GM23338 (cell line): ENCODE measurements at regions not wholly inside any gene's neighbourhood (a gene's known extent, or its start where the extent isn't known, plus 50 kb on each side); places are given as distances from the start of the nearest gene placed in this dataset.

ENCODE experiments used
- ATAC-seq: fragments of 200-7000 bp; cut with Tn5 transposase; 3 replicates; pipeline ENCODE4 v1.9.1; 2020
- DNase-seq: peaks from one replicate; pipeline ENCODE4 v3.0.0-alpha.2; 2015; ENCODE audit warnings: low spot score
- H2AFZ ChIP-seq: fragments of 200-600 bp; sonication (generic); 2 replicates; pipeline ENCODE4 v1.8.0; 2016; ENCODE audit warnings: antibody characterized with exemption, mild to moderate bottlenecking, moderate library complexity
- H3F3A ChIP-seq: fragments of 200-600 bp; sonication (generic); replicated peaks from 2 replicates; pipeline ENCODE4 v1.8.0; 2017; ENCODE audit warnings: antibody characterized with exemption, mixed run types, low read depth
- H3K27ac ChIP-seq: fragments of 200-600 bp; sonication (generic); 2 replicates; pipeline ENCODE4 v1.6.1; 2016; ENCODE audit warnings: low read depth
- H3K27me3 ChIP-seq: fragments of 200-600 bp; sonication (generic); 2 replicates; pipeline ENCODE4 v1.8.0; 2016; ENCODE audit warnings: mild to moderate bottlenecking, mixed run types, moderate library complexity; ENCODE audit not compliant: insufficient read depth
- H3K36me3 ChIP-seq: fragments of 200-600 bp; sonication (generic); 2 replicates; pipeline ENCODE4 v1.8.0; 2016; ENCODE audit warnings: mild to moderate bottlenecking; ENCODE audit not compliant: insufficient read depth
- H3K4me1 ChIP-seq: fragments of 200-600 bp; sonication (generic); 2 replicates; pipeline ENCODE4 v1.8.0; 2016; ENCODE audit warnings: mild to moderate bottlenecking, moderate library complexity; ENCODE audit not compliant: insufficient read depth
- H3K4me2 ChIP-seq: fragments of 200-600 bp; sonication (generic); 2 replicates; pipeline ENCODE4 v1.7.1; 2017; ENCODE audit warnings: mixed run types
- H3K4me3 ChIP-seq: fragments of 200-600 bp; sonication (generic); 2 replicates; pipeline ENCODE4 v1.6.1; 2016; ENCODE audit warnings: mixed run types
- H3K79me2 ChIP-seq: fragments of 200-600 bp; sonication (generic); replicated peaks from 2 replicates; pipeline ENCODE4 v1.8.0; 2017; ENCODE audit warnings: mild to moderate bottlenecking; ENCODE audit not compliant: insufficient read depth
- H3K9me2 ChIP-seq: fragments of 200-600 bp; sonication (generic); 2 replicates; pipeline ENCODE4 v1.8.0; 2017; ENCODE audit not compliant: insufficient read depth
- H4K20me1 ChIP-seq: fragments of 200-600 bp; sonication (generic); replicated peaks from 2 replicates; pipeline ENCODE4 v1.8.0; 2017; ENCODE audit warnings: mild to moderate bottlenecking; ENCODE audit not compliant: insufficient read depth
- H3K27ac Mint-ChIP-seq: 2 replicates; pipeline ENCODE4 v1.8.0; 2020; ENCODE audit warnings: inconsistent platforms, mild to moderate bottlenecking, moderate library complexity, mixed read lengths
- H3K27me3 Mint-ChIP-seq: 3 replicates; pipeline ENCODE4 v1.8.0; 2022; ENCODE audit warnings: low read depth, mild to moderate bottlenecking, moderate library complexity, mixed read lengths, inconsistent platforms; ENCODE audit not compliant: insufficient read depth, poor library complexity
- H3K36me3 Mint-ChIP-seq: 3 replicates; pipeline ENCODE4 v1.8.0; 2021; ENCODE audit warnings: low read depth, mild to moderate bottlenecking, inconsistent platforms, moderate library complexity, mixed read lengths
- H3K4me1 Mint-ChIP-seq: 3 replicates; pipeline ENCODE4 v1.8.0; 2020; ENCODE audit warnings: mild to moderate bottlenecking, inconsistent platforms, mixed read lengths
- H3K4me3 Mint-ChIP-seq: 3 replicates; pipeline ENCODE4 v1.8.0; 2021; ENCODE audit warnings: moderate library complexity, mild to moderate bottlenecking, inconsistent platforms, mixed read lengths
- H3K9me3 Mint-ChIP-seq: 3 replicates; pipeline ENCODE4 v1.8.0; 2020; ENCODE audit warnings: moderate library complexity, mild to moderate bottlenecking, inconsistent platforms, mixed read lengths
- CREB1 ChIP-seq: fragments of 250-450 bp; sonication (Bioruptor Pico); IDR thresholded peaks from 2 replicates; pipeline ENCODE4 v1.5.0; 2020; ENCODE audit warnings: low read depth, mild to moderate bottlenecking, moderate library complexity
- JUNB ChIP-seq: IDR thresholded peaks from one replicate; pipeline ENCODE4 v1.6.1; 2016; ENCODE audit warnings: antibody characterized with exemption; ENCODE audit not compliant: unreplicated experiment
- POLR2AphosphoS5 ChIP-seq: IDR thresholded peaks from 2 replicates; pipeline ENCODE4 v1.6.1; 2016; ENCODE audit warnings: antibody characterized with exemption, low read depth
- STAT1 ChIP-seq: IDR thresholded peaks from one replicate; pipeline ENCODE4 v1.6.1; 2016; ENCODE audit warnings: antibody characterized with exemption; ENCODE audit not compliant: unreplicated experiment
- ZNF114 ChIP-seq: fragments of 250-450 bp; sonication (Bioruptor Pico); IDR thresholded peaks from 2 replicates; pipeline ENCODE4 v1.5.0; 2020; ENCODE audit warnings: mild to moderate bottlenecking, moderate library complexity
- ZNF331 ChIP-seq: fragments of 250-450 bp; sonication (Bioruptor Pico); IDR thresholded peaks from 2 replicates; pipeline ENCODE4 v1.5.0; 2020; ENCODE audit warnings: low read depth, mild to moderate bottlenecking, moderate library complexity
- TF ChIP-seq, protein P1 (sequence below): fragments of 250-450 bp; sonication (Bioruptor Pico); IDR thresholded peaks from 2 replicates; pipeline ENCODE4 v1.5.0; 2020; ENCODE audit warnings: mild to moderate bottlenecking, moderate library complexity
- TF ChIP-seq, protein P2 (sequence below): IDR thresholded peaks from 2 replicates; pipeline ENCODE4 v1.6.1; 2016; ENCODE audit warnings: antibody characterized with exemption

DNA sequence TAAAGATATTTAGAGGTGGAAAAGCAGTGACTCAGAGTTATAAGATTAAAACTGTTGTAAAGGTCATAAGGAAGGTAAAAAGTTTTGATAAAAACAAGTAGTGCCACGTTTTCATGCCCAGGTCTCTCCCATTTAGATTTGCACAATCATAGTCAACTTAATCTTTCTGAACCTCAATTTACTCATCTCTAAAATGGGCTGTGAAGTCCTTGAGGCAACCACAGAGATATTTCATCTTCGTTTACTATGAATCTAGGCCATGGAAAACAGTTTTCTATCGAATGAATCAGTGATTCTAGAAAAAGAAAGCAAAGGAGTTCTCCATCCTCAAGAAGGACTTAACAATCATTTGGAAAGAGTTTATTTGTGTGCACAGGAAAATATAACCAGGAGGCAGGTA, 190.2 kb downstream of the EDN1 start:
- H3K4me3 ChIP-seq, result no peak overlapping the region
- Mint-ChIP-seq H3K9me3 (no peaks in the 10 kb centered on the region), H3K36me3 (no peaks in the 10 kb centered on the region), H3K27me3 (no peaks in the 10 kb centered on the region), H3K27ac (no peak overlapping the region), H3K4me3 (no peak overlapping the region), H3K4me1 (peaks cover 7% of the 10 kb centered on the region)
- no peak for TF ChIP-seq STAT1
- no peaks in the 10 kb centered on the region for H3K36me3 ChIP-seq
- ATAC-seq (no peak), DNase-seq (no peak)
- no peaks in the 10 kb centered on the region for H3F3A ChIP-seq
- no peaks in the 10 kb centered on the region for H3K4me1 ChIP-seq
- H4K20me1 ChIP-seq, result no peaks in the 10 kb centered on the region
- no peak overlapping the region for H3K4me2 ChIP-seq
- H2AFZ ChIP-seq, result no peak overlapping the region
- no peaks in the 10 kb centered on the region for H3K27me3 ChIP-seq
- no peaks in the 10 kb centered on the region for H3K79me2 ChIP-seq
- no peak overlapping the region for H3K27ac ChIP-seq
- H3K9me2 ChIP-seq, result peaks cover 4% of the 10 kb centered on the region

DNA sequence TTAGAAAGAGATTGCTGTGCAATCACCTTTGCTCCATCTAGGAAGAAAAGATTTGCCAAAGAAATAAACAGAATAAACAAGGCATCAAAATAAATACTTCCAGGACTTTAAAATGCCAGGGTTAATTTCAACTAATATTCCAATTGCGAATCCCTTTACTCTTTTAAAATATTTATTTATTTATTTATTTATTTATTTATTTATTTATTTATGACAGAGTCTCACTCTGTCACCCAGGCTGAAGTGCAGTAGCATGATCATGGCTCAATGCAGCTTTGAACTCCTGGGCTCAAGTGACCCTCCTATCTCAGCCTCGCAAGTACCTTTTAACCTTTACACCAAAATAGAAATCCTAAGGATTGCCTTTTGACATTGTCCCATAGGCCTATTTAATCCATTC, 191.1 kb downstream of the EDN1 start:
- no peaks in the 10 kb centered on the region for H3K79me2 ChIP-seq
- no peaks in the 10 kb centered on the region for H3K36me3 ChIP-seq
- no peak overlapping the region for H3K4me2 ChIP-seq
- no peak for DNase-seq
- Mint-ChIP-seq H3K27me3 (no peaks in the 10 kb centered on the region), H3K4me1 (peaks cover 7% of the 10 kb centered on the region), H3K27ac (no peak overlapping the region), H3K36me3 (no peaks in the 10 kb centered on the region), H3K9me3 (no peaks in the 10 kb centered on the region), H3K4me3 (no peak overlapping the region)
- H3K27me3 ChIP-seq, result no peaks in the 10 kb centered on the region
- H3K27ac ChIP-seq, result no peak overlapping the region
- no peaks in the 10 kb centered on the region for H4K20me1 ChIP-seq
- H3K4me3 ChIP-seq, result no peak overlapping the region
- no peaks in the 10 kb centered on the region for H3K4me1 ChIP-seq
- peaks cover 4% of the 10 kb centered on the region for H3K9me2 ChIP-seq
- ATAC-seq, result no peak
- H2AFZ ChIP-seq, result no peak overlapping the region
- no peaks in the 10 kb centered on the region for H3F3A ChIP-seq
- TF ChIP-seq ZNF114 (CRISPR knock-in tag), result no peak
- TF ChIP-seq, protein P1, sequence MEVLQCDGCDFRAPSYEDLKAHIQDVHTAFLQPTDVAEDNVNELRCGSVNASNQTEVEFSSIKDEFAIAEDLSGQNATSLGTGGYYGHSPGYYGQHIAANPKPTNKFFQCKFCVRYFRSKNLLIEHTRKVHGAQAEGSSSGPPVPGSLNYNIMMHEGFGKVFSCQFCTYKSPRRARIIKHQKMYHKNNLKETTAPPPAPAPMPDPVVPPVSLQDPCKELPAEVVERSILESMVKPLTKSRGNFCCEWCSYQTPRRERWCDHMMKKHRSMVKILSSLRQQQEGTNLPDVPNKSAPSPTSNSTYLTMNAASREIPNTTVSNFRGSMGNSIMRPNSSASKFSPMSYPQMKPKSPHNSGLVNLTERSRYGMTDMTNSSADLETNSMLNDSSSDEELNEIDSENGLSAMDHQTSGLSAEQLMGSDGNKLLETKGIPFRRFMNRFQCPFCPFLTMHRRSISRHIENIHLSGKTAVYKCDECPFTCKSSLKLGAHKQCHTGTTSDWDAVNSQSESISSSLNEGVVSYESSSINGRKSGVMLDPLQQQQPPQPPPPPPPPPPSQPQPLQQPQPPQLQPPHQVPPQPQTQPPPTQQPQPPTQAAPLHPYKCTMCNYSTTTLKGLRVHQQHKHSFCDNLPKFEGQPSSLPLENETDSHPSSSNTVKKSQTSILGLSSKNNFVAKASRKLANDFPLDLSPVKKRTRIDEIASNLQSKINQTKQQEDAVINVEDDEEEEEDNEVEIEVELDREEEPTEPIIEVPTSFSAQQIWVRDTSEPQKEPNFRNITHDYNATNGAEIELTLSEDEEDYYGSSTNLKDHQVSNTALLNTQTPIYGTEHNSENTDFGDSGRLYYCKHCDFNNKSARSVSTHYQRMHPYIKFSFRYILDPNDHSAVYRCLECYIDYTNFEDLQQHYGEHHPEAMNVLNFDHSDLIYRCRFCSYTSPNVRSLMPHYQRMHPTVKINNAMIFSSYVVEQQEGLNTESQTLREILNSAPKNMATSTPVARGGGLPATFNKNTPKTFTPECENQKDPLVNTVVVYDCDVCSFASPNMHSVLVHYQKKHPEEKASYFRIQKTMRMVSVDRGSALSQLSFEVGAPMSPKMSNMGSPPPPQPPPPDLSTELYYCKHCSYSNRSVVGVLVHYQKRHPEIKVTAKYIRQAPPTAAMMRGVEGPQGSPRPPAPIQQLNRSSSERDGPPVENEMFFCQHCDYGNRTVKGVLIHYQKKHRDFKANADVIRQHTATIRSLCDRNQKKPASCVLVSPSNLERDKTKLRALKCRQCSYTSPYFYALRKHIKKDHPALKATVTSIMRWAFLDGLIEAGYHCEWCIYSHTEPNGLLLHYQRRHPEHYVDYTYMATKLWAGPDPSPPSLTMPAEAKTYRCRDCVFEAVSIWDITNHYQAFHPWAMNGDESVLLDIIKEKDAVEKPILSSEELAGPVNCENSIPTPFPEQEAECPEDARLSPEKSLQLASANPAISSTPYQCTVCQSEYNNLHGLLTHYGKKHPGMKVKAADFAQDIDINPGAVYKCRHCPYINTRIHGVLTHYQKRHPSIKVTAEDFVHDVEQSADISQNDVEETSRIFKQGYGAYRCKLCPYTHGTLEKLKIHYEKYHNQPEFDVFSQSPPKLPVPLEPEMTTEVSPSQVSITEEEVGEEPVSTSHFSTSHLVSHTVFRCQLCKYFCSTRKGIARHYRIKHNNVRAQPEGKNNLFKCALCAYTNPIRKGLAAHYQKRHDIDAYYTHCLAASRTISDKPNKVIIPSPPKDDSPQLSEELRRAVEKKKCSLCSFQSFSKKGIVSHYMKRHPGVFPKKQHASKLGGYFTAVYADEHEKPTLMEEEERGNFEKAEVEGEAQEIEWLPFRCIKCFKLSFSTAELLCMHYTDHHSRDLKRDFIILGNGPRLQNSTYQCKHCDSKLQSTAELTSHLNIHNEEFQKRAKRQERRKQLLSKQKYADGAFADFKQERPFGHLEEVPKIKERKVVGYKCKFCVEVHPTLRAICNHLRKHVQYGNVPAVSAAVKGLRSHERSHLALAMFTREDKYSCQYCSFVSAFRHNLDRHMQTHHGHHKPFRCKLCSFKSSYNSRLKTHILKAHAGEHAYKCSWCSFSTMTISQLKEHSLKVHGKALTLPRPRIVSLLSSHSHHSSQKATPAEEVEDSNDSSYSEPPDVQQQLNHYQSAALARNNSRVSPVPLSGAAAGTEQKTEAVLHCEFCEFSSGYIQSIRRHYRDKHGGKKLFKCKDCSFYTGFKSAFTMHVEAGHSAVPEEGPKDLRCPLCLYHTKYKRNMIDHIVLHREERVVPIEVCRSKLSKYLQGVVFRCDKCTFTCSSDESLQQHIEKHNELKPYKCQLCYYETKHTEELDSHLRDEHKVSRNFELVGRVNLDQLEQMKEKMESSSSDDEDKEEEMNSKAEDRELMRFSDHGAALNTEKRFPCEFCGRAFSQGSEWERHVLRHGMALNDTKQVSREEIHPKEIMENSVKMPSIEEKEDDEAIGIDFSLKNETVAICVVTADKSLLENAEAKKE (CRISPR knock-in tag), result no peak
- TF ChIP-seq ZNF331, result no peak
- no peak for TF ChIP-seq CREB1
- TF ChIP-seq POLR2AphosphoS5, result no peak
- no peak for TF ChIP-seq STAT1
- TF ChIP-seq, protein P2, sequence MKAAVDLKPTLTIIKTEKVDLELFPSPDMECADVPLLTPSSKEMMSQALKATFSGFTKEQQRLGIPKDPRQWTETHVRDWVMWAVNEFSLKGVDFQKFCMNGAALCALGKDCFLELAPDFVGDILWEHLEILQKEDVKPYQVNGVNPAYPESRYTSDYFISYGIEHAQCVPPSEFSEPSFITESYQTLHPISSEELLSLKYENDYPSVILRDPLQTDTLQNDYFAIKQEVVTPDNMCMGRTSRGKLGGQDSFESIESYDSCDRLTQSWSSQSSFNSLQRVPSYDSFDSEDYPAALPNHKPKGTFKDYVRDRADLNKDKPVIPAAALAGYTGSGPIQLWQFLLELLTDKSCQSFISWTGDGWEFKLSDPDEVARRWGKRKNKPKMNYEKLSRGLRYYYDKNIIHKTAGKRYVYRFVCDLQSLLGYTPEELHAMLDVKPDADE, result no peak
- no peak for TF ChIP-seq JUNB
